ENCODE measurements at regions not wholly inside any gene's neighbourhood (a gene's known extent, or its start where the extent isn't known, plus 50 kb on each side); places are given as distances from the start of the nearest gene placed in this dataset.

GRCh38 chr13:62706048-62706447 is 1290.4 kb upstream of the PCDH20 start:
- DNase-seq, result no peak
- no peak for TF ChIP-seq CTCF (IDR thresholded peaks at IDR 0.05)
- no peak for TF ChIP-seq POLR2A (IDR thresholded peaks at IDR 0.05)
- 56 to 68% (median 60%) methylated on average over 3 of the region's 3 CpGs for WGBS, 4 donors

GRCh38 chr13:62704875-62705274 is 1289.2 kb upstream of the PCDH20 start:
- Histone ChIP-seq H3K4me3 (no peak overlapping the region), H3K9me3 (replicated peaks in 1 of 3) (peaks cover 0 to 3% (median 0%) of the 10 kb centered on the region in 3 donors)
- TF ChIP-seq CTCF (IDR thresholded peaks at IDR 0.05) (no peak), POLR2A (IDR thresholded peaks at IDR 0.05) (no peak)

More at GRCh38 chr13:62706048-62706447, 1290.4 kb upstream of the PCDH20 start:
- intact Hi-C loops (cut with DNase I), result no loop called here
- Histone ChIP-seq H3K27ac (no peak overlapping the region), H3K4me3 (no peak overlapping the region), H3K27me3 (no peaks in the 10 kb centered on the region), H3K36me3 (replicated peaks in 1 of 2) (no peaks in the 10 kb centered on the region), H3K9me3 (replicated peaks in 1 of 3) (peaks cover 0 to 3% (median 0%) of the 10 kb centered on the region in 3 donors), H3K4me1 (replicated peaks in 1 of 2) (no peaks in the 10 kb centered on the region)

GRCh38 chr13:62702502-62702901 is 1286.9 kb upstream of the PCDH20 start:
- Histone ChIP-seq H3K36me3 (replicated peaks in 1 of 2) (no peaks in the 10 kb centered on the region), H3K9me3 (replicated peaks in 1 of 3) (peaks cover 0 to 4% (median 0%) of the 10 kb centered on the region in 3 donors), H3K27me3 (no peaks in the 10 kb centered on the region), H3K27ac (no peak overlapping the region), H3K4me3 (no peak overlapping the region), H3K4me1 (replicated peaks in 1 of 2) (no peaks in the 10 kb centered on the region)
- intact Hi-C loops (cut with DNase I), result no loop called here
- no peak for TF ChIP-seq CTCF (IDR thresholded peaks at IDR 0.05)
- no peak for TF ChIP-seq POLR2A (IDR thresholded peaks at IDR 0.05)
- no peak for DNase-seq

More at GRCh38 chr13:62704875-62705274, 1289.2 kb upstream of the PCDH20 start:
- H3K27me3 ChIP-seq, result no peaks in the 10 kb centered on the region
- no peaks in the 10 kb centered on the region for H3K4me1 ChIP-seq (replicated peaks in 1 of 2)
- no peak for DNase-seq
- no peaks in the 10 kb centered on the region for H3K36me3 ChIP-seq (replicated peaks in 1 of 2)
- H3K27ac ChIP-seq, result no peak overlapping the region
- intact Hi-C loops (cut with DNase I), result no loop called here

GRCh38 chr13:62697701-62698100 is 1282.1 kb upstream of the PCDH20 start:
- H3K27me3 ChIP-seq, result no peaks in the 10 kb centered on the region
- H3K4me3 ChIP-seq, result no peak overlapping the region
- intact Hi-C loops (cut with DNase I), result no loop called here
- H3K9me3 ChIP-seq (replicated peaks in 1 of 3), result peaks cover 0 to 4% (median 0%) of the 10 kb centered on the region in 3 donors
- H3K36me3 ChIP-seq (replicated peaks in 1 of 2), result no peaks in the 10 kb centered on the region
- no peak for DNase-seq
- no peak overlapping the region for H3K27ac ChIP-seq
- WGBS, 4 donors, result 71 to 91% (median 88%) methylated on average over 1 of the region's 1 CpG
- no peaks in the 10 kb centered on the region for H3K4me1 ChIP-seq (replicated peaks in 1 of 2)
- TF ChIP-seq POLR2A (IDR thresholded peaks at IDR 0.05) (no peak), CTCF (IDR thresholded peaks at IDR 0.05) (no peak)
